ENCODE measurements at regions not wholly inside any gene's neighbourhood (a gene's known extent, or its start where the extent isn't known, plus 50 kb on each side); places are given as distances from the start of the nearest gene placed in this dataset.

GRCh38 chr2:203813684-203814083 is 53.9 kb upstream of the CTLA4 start:
- no peak for DNase-seq (ENCODE audit: low spot score)

GRCh38 chr2:203814661-203815540 is 52.7 kb upstream of the CTLA4 start:
- peak; percentile 69 for DNase-seq (ENCODE audit: low spot score)

GRCh38 chr2:203815541-203815898 is 52.1 kb upstream of the CTLA4 start:
- DNase-seq (ENCODE audit: low spot score): no peak

GRCh38 chr2:203817147-203817546 is 50.4 kb upstream of the CTLA4 start:
- DNase-seq (ENCODE audit: low spot score): no peak
